Upper lobe of left lung (tissue), 6 donors: ENCODE measurements at regions not wholly inside any gene's neighbourhood (a gene's known extent, or its start where the extent isn't known, plus 50 kb on each side); places are given as distances from the start of the nearest gene placed in this dataset.

Experiments
- ATAC-seq, 2 donors: fragments of 200-7000 bp; cut with Tn5 transposase; one replicate each; pipeline ENCODE4 v1.9.1; 2022; ENCODE audit warnings: mild to moderate bottlenecking in 2 of 2, moderate library complexity in 2 of 2; ENCODE audit not compliant: low FRiP score in 2 of 2
- DNase-seq, 2 donors: peaks; one replicate each; pipeline ENCODE4 v3.0.0-alpha.2; 2019 to 2020
- H3K27ac ChIP-seq, 4 donors: fragments of 200-600 bp; sonication (generic); one replicate each; pipeline ENCODE4 v1.5.1; 2016 to 2019
- H3K27me3 ChIP-seq, 4 donors: fragments of 200-600 bp; sonication (generic); one replicate each; pipeline ENCODE4 v1.5.1; 2017 to 2019
- H3K36me3 ChIP-seq, 4 donors: fragments of 200-600 bp; sonication (generic); one replicate each; pipeline ENCODE4 v1.5.1; 2016 to 2019
- H3K4me1 ChIP-seq, 4 donors: fragments of 200-600 bp; sonication (generic); one replicate each; pipeline ENCODE4 v1.5.1; 2018 to 2019
- H3K4me3 ChIP-seq, 4 donors: fragments of 200-600 bp; sonication (generic); one replicate each; pipeline ENCODE4 v1.5.1; 2017 to 2019; ENCODE audit warnings: mild to moderate bottlenecking in 2 of 4, moderate library complexity in 1 of 4
- H3K9me3 ChIP-seq, 4 donors: fragments of 200-600 bp; sonication (generic); one replicate each; pipeline ENCODE4 v1.5.1; 2018 to 2019
- CTCF ChIP-seq, 6 experiments: fragments of 450-650 bp in 4 of 6; fragments of 200-600 bp in 2 of 6; sonication (generic) in 2 of 6; IDR thresholded peaks; one replicate each; pipeline ENCODE4 v1.5.1; 2016 to 2019; ENCODE audit warnings: antibody characterized with exemption in 6 of 6
- EP300 ChIP-seq, 4 donors: sonication (generic); formaldehyde crosslinking; IDR thresholded peaks; one replicate each; pipeline ENCODE4 v1.5.1; 2017; ENCODE audit warnings: antibody characterized with exemption in 4 of 4, control low read depth in 2 of 4
- POLR2A ChIP-seq, 4 donors: fragments of 450-650 bp; IDR thresholded peaks; one replicate each; pipeline ENCODE4 v1.5.1; 2016 to 2017; ENCODE audit warnings: antibody characterized with exemption in 4 of 4, mild to moderate bottlenecking in 2 of 4
- POLR2AphosphoS5 ChIP-seq, 2 donors: sonication (generic); formaldehyde crosslinking; IDR thresholded peaks; one replicate each; pipeline ENCODE4 v1.5.1; 2017; ENCODE audit warnings: antibody characterized with exemption in 2 of 2
- WGBS, 2 donors: methylation state at CpG; one replicate each; pipeline ENCODE4 v1.1.5; 2017 to 2018; 5-methylcytosine and 5-hydroxymethylcytosine counted together
- donor health status: DM: no; HTN: no; CAD: no; lungs with moderate emphysema.
- donor health status: DM: no; HTN: yes; CAD: no; lungs with severe emphysema.

DNA sequence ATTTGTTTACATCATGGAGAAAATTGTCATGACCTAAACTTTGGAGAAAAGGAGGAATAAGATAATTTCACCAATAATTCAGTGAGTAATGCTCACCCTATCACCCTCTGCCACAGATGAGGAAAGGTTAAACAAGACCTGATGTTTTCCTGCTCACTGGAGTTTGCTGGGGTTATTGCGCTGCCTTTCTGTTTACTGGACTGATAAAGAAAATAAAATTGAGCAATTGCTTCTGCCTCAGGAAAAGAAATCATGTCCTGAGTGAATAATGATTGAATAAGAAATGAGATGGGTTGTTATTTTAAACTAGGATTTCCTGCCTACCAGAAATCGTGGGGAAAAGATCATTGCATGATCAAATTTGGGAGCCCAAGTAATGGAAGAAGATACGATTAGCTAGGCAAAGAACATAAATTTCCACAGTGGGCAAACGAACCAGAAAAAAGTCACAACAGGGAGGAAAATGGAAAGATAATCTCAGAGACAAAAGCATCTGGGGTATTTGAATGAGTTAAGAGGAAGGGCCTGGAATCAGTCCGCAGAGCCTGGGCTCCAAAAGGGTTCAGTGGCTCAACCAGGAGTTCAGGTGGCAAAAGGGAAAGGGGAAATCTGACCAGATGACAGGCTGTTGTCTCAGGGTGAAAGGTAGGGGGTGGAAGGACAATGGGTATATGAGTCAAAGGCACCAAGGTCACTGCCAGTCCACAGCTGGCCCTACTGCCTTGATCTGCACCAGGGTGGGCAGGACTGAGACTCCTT, 146.8 kb downstream of the FAM43A start:
- H3K4me1 ChIP-seq = no peaks in the 10 kb centered on the region

GRCh38 chr3:194833114-194833910, 147.6 kb downstream of the FAM43A start:
- Histone ChIP-seq H3K9me3 (no peaks in the 10 kb centered on the region), H3K27me3 (no peaks in the 10 kb centered on the region), H3K27ac (no peak overlapping the region), H3K4me1 (no peaks in the 10 kb centered on the region), H3K4me3 (no peak overlapping the region), H3K36me3 (no peaks in the 10 kb centered on the region)
- DNase-seq (no peak), ATAC-seq (no peak)
- TF ChIP-seq POLR2AphosphoS5 (IDR thresholded peaks at IDR 0.05) = no peak
- no peak for TF ChIP-seq EP300 (IDR thresholded peaks at IDR 0.05)
- no peak for TF ChIP-seq POLR2A (IDR thresholded peaks at IDR 0.05)
- no peak for TF ChIP-seq CTCF (IDR thresholded peaks at IDR 0.05)
- WGBS, 2 donors = 96 to 98% methylated on average over 14 of the region's 14 CpGs

More for the DNA sequence above, 146.8 kb downstream of the FAM43A start:
- no peak overlapping the region for H3K27ac ChIP-seq
- no peaks in the 10 kb centered on the region for H3K27me3 ChIP-seq
- ATAC-seq (no peak), DNase-seq (no peak)
- H3K36me3 ChIP-seq = no peaks in the 10 kb centered on the region
- no peak overlapping the region for H3K4me3 ChIP-seq
- no peaks in the 10 kb centered on the region for H3K9me3 ChIP-seq
- 76 to 78% methylated on average over 5 of the region's 5 CpGs for WGBS, 2 donors
- TF ChIP-seq EP300 (IDR thresholded peaks at IDR 0.05) = no peak
- no peak for TF ChIP-seq POLR2AphosphoS5 (IDR thresholded peaks at IDR 0.05)
- TF ChIP-seq CTCF (IDR thresholded peaks at IDR 0.05) = no peak
- no peak for TF ChIP-seq POLR2A (IDR thresholded peaks at IDR 0.05)

DNA sequence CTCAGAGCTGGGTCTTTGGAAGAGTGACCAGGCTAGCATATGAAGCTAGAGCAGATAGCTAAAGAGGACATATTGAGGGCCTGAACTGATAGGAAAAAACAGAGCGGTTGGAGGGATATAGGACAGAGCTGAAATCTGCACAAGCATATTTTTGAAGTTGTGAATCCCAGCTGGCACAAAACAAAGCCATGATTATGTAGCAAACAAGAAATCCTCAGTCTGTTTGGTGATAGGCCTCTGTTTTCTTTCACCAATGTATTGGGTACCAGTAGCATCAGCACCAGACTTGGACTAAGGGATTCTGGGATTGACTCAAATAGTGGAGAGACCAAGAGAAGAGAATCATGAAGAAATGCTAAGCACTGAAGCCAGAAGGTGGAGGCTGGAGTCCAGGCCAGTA, 151.0 kb downstream of the FAM43A start:
- H3K36me3 ChIP-seq = no peaks in the 10 kb centered on the region
- ATAC-seq (no peak), DNase-seq (no peak)
- peaks cover 0 to 7% (median 0%) of the 10 kb centered on the region in 4 donors for H3K4me1 ChIP-seq
- TF ChIP-seq EP300 (IDR thresholded peaks at IDR 0.05) = no peak
- TF ChIP-seq POLR2AphosphoS5 (IDR thresholded peaks at IDR 0.05) = no peak
- no peak for TF ChIP-seq CTCF (IDR thresholded peaks at IDR 0.05)
- no peak for TF ChIP-seq POLR2A (IDR thresholded peaks at IDR 0.05)
- H3K4me3 ChIP-seq = no peak overlapping the region
- H3K27me3 ChIP-seq = no peaks in the 10 kb centered on the region
- no peak overlapping the region for H3K27ac ChIP-seq
- 50 to 100% methylated on average over 1 of the region's 1 CpG for WGBS, 2 donors
- H3K9me3 ChIP-seq = no peaks in the 10 kb centered on the region

GRCh38 chr3:194837457-194838127, 151.9 kb downstream of the FAM43A start:
- Histone ChIP-seq H3K36me3 (no peaks in the 10 kb centered on the region), H3K4me3 (no peak overlapping the region), H3K9me3 (no peaks in the 10 kb centered on the region), H3K27ac (no peak overlapping the region), H3K4me1 (peaks cover 0 to 7% (median 0%) of the 10 kb centered on the region in 4 donors), H3K27me3 (no peaks in the 10 kb centered on the region)
- 88% methylated on average over 9 of the region's 9 CpGs for WGBS, 2 donors
- DNase-seq (peak in 1 of 2 donors; percentile 42), ATAC-seq (no peak)
- TF ChIP-seq POLR2AphosphoS5 (IDR thresholded peaks at IDR 0.05) (no peak), EP300 (IDR thresholded peaks at IDR 0.05) (no peak), CTCF (IDR thresholded peaks at IDR 0.05) (no peak), POLR2A (IDR thresholded peaks at IDR 0.05) (no peak)
